ENCODE measurements at regions not wholly inside any gene's neighbourhood (a gene's known extent, or its start where the extent isn't known, plus 50 kb on each side); places are given as distances from the start of the nearest gene placed in this dataset.

DNA sequence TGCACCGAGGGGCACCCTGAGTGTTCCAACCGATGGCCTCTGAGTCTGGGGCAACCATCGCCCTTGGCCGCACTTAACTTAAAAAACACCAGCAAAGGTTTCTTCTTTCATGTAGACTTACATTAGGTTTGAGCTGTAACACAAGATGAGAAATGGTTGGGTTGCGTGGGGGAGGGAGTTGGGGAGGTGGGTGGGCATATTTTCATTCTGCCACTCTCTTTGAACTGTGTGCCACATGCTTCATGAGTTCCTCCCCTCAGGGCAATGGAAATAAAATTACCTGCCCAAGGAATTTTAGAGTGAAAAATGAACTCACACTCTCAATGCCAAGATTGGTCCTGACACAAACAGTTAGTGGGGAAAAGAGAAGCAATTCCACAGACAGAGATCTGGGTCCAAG, 430.1 kb upstream of the USP24 start:
- no peak for FAIRE-seq
- POLR2A ChIA-PET: no interaction called here
- Histone ChIP-seq H3K9me3 (no peaks in the 10 kb centered on the region), H3K27ac (no peak overlapping the region), H3K4me1 (no peaks in the 10 kb centered on the region), H3K4me2 (no peak overlapping the region), H3K4me3 (no peak overlapping the region)
- DNase-seq (ENCODE audit: low read depth in 1 of 2, low spot score in 1 of 2): no peak
- CTCF ChIA-PET: no interaction called here
- 78% methylated on average over 5 of the region's 5 CpGs for WGBS (ENCODE audit: missing lambda C conversion rate)
- no peak for ATAC-seq
- no peak for TF ChIP-seq POLR2AphosphoS2 (conservative IDR thresholded peaks at IDR 0.05; ENCODE audit: low read length)
- TF ChIP-seq, protein P1, sequence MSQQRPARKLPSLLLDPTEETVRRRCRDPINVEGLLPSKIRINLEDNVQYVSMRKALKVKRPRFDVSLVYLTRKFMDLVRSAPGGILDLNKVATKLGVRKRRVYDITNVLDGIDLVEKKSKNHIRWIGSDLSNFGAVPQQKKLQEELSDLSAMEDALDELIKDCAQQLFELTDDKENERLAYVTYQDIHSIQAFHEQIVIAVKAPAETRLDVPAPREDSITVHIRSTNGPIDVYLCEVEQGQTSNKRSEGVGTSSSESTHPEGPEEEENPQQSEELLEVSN (IDR thresholded peaks at IDR 0.05; ENCODE audit: borderline replicate concordance, low read depth): no peak
- no peak for TF ChIP-seq ZNF302 (CRISPR knock-in tag; IDR thresholded peaks at IDR 0.05)
- no peak for TF ChIP-seq SREBF2 (IDR thresholded peaks at IDR 0.05)

DNA sequence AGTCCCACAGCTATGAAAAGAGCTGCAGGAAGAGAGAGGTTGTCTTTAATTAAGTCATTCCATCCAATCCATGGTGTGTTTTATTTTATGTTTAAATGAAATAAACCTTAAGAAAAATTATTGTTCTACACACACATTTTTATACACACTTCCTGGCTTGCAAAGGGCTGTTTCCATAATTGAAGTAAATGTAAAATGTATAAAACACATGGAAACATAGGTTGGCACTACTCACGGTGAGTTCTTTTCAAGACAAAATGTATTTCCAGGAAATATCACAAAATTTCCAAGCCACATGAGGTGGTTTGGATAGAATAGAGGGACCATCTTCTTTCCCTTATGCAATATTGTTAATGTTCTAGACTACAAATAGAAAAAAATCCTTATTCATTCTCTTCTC, 426.8 kb upstream of the USP24 start:
- ATAC-seq: no peak
- ChIA-PET POLR2A (no interaction called here), CTCF (no interaction called here)
- no peaks in the 10 kb centered on the region for H3K9me3 ChIP-seq
- 83% methylated on average over 1 of the region's 1 CpG for WGBS (ENCODE audit: missing lambda C conversion rate)
- no peak overlapping the region for H3K4me2 ChIP-seq
- no peak for DNase-seq (ENCODE audit: low read depth in 1 of 2, low spot score in 1 of 2)
- no peak for FAIRE-seq
- H3K4me3 ChIP-seq: no peak overlapping the region
- H3K27ac ChIP-seq: no peak overlapping the region
- TF ChIP-seq CHD4 (IDR thresholded peaks at IDR 0.05; ENCODE audit: borderline replicate concordance) (no peak), CBX2 (IDR thresholded peaks at IDR 0.05; ENCODE audit: borderline replicate concordance, low read depth) (no peak), ESRRA (IDR thresholded peaks at IDR 0.05; ENCODE audit: borderline replicate concordance, low read length) (no peak), FOSB (CRISPR knock-in tag; IDR thresholded peaks at IDR 0.05) (no peak), ZFP36 (IDR thresholded peaks at IDR 0.05; ENCODE audit: borderline replicate concordance, partially characterized antibody) (no peak)
- TF ChIP-seq, protein P2, sequence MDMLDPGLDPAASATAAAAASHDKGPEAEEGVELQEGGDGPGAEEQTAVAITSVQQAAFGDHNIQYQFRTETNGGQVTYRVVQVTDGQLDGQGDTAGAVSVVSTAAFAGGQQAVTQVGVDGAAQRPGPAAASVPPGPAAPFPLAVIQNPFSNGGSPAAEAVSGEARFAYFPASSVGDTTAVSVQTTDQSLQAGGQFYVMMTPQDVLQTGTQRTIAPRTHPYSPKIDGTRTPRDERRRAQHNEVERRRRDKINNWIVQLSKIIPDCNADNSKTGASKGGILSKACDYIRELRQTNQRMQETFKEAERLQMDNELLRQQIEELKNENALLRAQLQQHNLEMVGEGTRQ (IDR thresholded peaks at IDR 0.05): no peak
- TF ChIP-seq, protein P1 (IDR thresholded peaks at IDR 0.05; ENCODE audit: borderline replicate concordance, low read depth): no peak
- no peaks in the 10 kb centered on the region for H3K4me1 ChIP-seq

DNA sequence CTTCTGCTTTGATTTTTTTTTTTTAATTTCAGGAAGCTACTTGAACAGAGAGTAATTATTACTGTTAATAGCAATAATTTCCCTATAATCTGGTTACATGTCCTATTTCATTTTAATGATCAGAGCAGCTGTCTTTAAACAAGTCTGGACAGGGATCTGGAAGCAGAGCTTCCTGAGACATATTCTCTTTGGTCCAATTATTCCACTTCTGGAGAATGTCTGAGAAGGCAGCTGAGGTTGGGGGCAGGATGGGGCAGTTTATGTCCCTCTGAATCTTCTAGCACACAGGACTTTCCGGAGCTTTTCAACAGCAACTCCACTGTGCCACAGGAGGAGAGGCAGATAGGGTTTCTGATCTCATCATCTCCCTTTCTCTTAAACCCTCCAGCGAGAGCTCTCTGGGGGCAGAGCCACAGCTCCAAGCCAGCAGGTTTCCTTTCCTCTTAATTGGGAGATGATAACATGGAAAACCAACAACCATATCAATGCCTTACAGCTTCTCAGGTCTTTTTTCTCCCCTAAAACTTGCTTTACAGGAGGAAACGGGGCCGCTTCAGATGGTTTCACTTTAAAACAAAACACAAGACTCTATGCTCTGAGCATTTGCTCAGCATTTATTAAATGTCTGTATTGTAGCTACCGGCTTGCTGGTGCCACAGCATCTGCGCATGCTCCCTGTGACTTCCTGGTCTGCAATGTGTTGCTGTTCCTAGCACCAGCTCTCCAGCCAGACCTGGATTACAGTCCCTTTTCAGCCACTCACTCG, 425.7 kb upstream of the USP24 start:
- H3K27ac ChIP-seq: 0 out of 6 replicates have a peak overlapping the region, but pooled peaks of 1 of the 2 experiments have one; percentile 46
- H3K9me3 ChIP-seq: no peaks in the 10 kb centered on the region
- no peak overlapping the region for H3K4me3 ChIP-seq
- WGBS (ENCODE audit: missing lambda C conversion rate): 77% methylated on average over 7 of the region's 7 CpGs
- TF ChIP-seq MYC (IDR thresholded peaks at IDR 0.05; ENCODE audit: borderline replicate concordance, low read length) (no peak), RCOR1 (IDR thresholded peaks at IDR 0.05; ENCODE audit: low read depth, low read length) (no peak), MAZ (IDR thresholded peaks at IDR 0.05; ENCODE audit: borderline replicate concordance, low read depth, low read length) (no peak), NPAS2 (CRISPR knock-in tag; IDR thresholded peaks at IDR 0.05; ENCODE audit: borderline replicate concordance) (no peak), CHD2 (IDR thresholded peaks at IDR 0.05; ENCODE audit: low read length, partially characterized antibody) (no peak), CBX2 (IDR thresholded peaks at IDR 0.05; ENCODE audit: borderline replicate concordance, low read depth) (no peak), RAD21 (conservative IDR thresholded peaks at IDR 0.05 in 1 of 2, IDR thresholded peaks at IDR 0.05 in 1 of 2) (no peak), ZNF302 (CRISPR knock-in tag; IDR thresholded peaks at IDR 0.05) (no peak), KDM5A (IDR thresholded peaks at IDR 0.05) (no peak), NFE2L2 (conservative IDR thresholded peaks at IDR 0.05; ENCODE audit: low read length) (no peak), EHMT2 (IDR thresholded peaks at IDR 0.05; ENCODE audit: low read depth) (no peak), FOXS1 (CRISPR knock-in tag; IDR thresholded peaks at IDR 0.05) (no peak), CHD4 (IDR thresholded peaks at IDR 0.05; ENCODE audit: borderline replicate concordance) (no peak), CBX8 (IDR thresholded peaks at IDR 0.05) (no peak), HDAC2 (IDR thresholded peaks at IDR 0.05) (no peak)
- TF ChIP-seq, protein P3, sequence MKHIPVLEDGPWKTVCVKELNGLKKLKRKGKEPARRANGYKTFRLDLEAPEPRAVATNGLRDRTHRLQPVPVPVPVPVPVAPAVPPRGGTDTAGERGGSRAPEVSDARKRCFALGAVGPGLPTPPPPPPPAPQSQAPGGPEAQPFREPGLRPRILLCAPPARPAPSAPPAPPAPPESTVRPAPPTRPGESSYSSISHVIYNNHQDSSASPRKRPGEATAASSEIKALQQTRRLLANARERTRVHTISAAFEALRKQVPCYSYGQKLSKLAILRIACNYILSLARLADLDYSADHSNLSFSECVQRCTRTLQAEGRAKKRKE (CRISPR knock-in tag; IDR thresholded peaks at IDR 0.05; ENCODE audit: low read depth): no peak
- TF ChIP-seq, protein P4, sequence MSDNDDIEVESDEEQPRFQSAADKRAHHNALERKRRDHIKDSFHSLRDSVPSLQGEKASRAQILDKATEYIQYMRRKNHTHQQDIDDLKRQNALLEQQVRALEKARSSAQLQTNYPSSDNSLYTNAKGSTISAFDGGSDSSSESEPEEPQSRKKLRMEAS (IDR thresholded peaks at IDR 0.05): no peak
- ChIA-PET CTCF (interaction anchor here (0.6 kb wide), 1 partner anchor 9 kb away, joined by 3 read pairs; no protein-coding TSS in a partner anchor), POLR2A (no interaction called here)
- no peak for FAIRE-seq
- H3K4me2 ChIP-seq: no peak overlapping the region
- DNase-seq (ENCODE audit: low read depth in 1 of 2, low spot score in 1 of 2): no peak
- no peak for ATAC-seq
- no peaks in the 10 kb centered on the region for H3K4me1 ChIP-seq
